ENCODE measurements at regions not wholly inside any gene's neighbourhood (a gene's known extent, or its start where the extent isn't known, plus 50 kb on each side); places are given as distances from the start of the nearest gene placed in this dataset.

GRCh38 chr3:153463895-153464294 is 301.9 kb downstream of the RAP2B start:
- no peak for TF ChIP-seq EZH2 (IDR thresholded peaks at IDR 0.05; ENCODE audit: borderline replicate concordance, low read depth, low read length, poor library complexity, severe bottlenecking)
- TF ChIP-seq, protein P1, sequence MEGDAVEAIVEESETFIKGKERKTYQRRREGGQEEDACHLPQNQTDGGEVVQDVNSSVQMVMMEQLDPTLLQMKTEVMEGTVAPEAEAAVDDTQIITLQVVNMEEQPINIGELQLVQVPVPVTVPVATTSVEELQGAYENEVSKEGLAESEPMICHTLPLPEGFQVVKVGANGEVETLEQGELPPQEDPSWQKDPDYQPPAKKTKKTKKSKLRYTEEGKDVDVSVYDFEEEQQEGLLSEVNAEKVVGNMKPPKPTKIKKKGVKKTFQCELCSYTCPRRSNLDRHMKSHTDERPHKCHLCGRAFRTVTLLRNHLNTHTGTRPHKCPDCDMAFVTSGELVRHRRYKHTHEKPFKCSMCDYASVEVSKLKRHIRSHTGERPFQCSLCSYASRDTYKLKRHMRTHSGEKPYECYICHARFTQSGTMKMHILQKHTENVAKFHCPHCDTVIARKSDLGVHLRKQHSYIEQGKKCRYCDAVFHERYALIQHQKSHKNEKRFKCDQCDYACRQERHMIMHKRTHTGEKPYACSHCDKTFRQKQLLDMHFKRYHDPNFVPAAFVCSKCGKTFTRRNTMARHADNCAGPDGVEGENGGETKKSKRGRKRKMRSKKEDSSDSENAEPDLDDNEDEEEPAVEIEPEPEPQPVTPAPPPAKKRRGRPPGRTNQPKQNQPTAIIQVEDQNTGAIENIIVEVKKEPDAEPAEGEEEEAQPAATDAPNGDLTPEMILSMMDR (conservative IDR thresholded peaks at IDR 0.05; ENCODE audit: low read depth, low read length): no peak
